Lower leg skin (tissue), 4 donors: ENCODE measurements at regions not wholly inside any gene's neighbourhood (a gene's known extent, or its start where the extent isn't known, plus 50 kb on each side); places are given as distances from the start of the nearest gene placed in this dataset.

ENCODE experiments used
- DNase-seq, 2 donors: peaks; one replicate each; pipeline ENCODE4 v3.0.0-alpha.2; 2019; ENCODE audit warnings: low spot score in 2 of 2
- H3K4me3 ChIP-seq: fragments of 200-600 bp; sonication (generic); 2 replicates; pipeline ENCODE4 v1.5.1; 2017; ENCODE audit warnings: mild to moderate bottlenecking, low read depth; ENCODE audit not compliant: poor library complexity, severe bottlenecking
- CTCF ChIP-seq, 3 donors: fragments of 450-650 bp; IDR thresholded peaks; one replicate each; pipeline ENCODE4 v1.5.1; 2016; ENCODE audit warnings: antibody characterized with exemption in 3 of 3, mild to moderate bottlenecking in 3 of 3, moderate library complexity in 2 of 3
- POLR2A ChIP-seq, 2 donors: fragments of 450-650 bp; IDR thresholded peaks; one replicate each; pipeline ENCODE4 v1.6.1; 2016 to 2017; ENCODE audit warnings: antibody characterized with exemption in 2 of 2, mild to moderate bottlenecking in 1 of 2, moderate library complexity in 1 of 2
- WGBS, 2 donors: methylation state at CpG; one replicate each; pipeline ENCODE4 v1.1.5; 2018; 5-methylcytosine and 5-hydroxymethylcytosine counted together
- intact Hi-C: fragments of 100-400 bp; cut with DNase I; formaldehyde crosslinking; loops from one replicate; pipeline ENCODE4 v1.15.0; 2023; ENCODE audit warnings: low total_unique reads

- TF ChIP-seq POLR2A (IDR thresholded peaks at IDR 0.05) (no peak), CTCF (IDR thresholded peaks at IDR 0.05) (no peak)
- no peak overlapping the region for H3K4me3 ChIP-seq
- WGBS, 2 donors = 62 to 87% methylated on average over 9 of the region's 9 CpGs
- peak in 1 of 2 donors; percentile 50 for DNase-seq
- intact Hi-C loops = no loop called here
Observed at GRCh38 chr14:94679106-94679810, 67.1 kb downstream of the SERPINA3 start.

DNA sequence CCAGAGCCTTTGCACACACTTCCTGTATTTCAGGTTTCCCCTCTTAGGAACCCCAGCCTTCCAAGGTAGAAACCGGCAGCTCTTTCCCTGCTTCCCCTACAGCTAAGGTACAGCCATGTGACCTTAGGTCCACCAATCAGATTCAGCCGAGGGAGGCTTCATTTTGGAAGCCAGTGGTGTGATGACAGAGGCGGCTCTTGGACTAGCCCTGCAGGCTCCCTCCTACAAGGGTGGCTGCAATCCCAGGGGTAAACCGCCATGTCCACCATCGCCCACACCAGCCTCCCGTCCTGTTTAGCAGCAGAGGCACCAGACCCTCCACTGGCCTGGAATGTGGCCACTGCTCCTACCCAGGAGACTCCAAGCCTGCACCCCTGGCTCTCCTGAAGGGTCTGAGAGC lies 65.6 kb downstream of the SERPINA3 start:
- 86 to 87% methylated on average over 6 of the region's 6 CpGs for WGBS, 2 donors
- H3K4me3 ChIP-seq = no peak overlapping the region
- intact Hi-C loops = no loop called here
- peak in 1 of 2 donors; percentile 32 for DNase-seq
- TF ChIP-seq CTCF (IDR thresholded peaks at IDR 0.05) (no peak), POLR2A (IDR thresholded peaks at IDR 0.05) (no peak)

GRCh38 chr14:94677213-94677612 lies 65.0 kb downstream of the SERPINA3 start:
- TF ChIP-seq POLR2A (IDR thresholded peaks at IDR 0.05) (no peak), CTCF (IDR thresholded peaks at IDR 0.05) (no peak)
- WGBS, 2 donors = 66 to 85% methylated on average over 4 of the region's 4 CpGs
- intact Hi-C loops = no loop called here
- no peak overlapping the region for H3K4me3 ChIP-seq
- no peak for DNase-seq

DNA sequence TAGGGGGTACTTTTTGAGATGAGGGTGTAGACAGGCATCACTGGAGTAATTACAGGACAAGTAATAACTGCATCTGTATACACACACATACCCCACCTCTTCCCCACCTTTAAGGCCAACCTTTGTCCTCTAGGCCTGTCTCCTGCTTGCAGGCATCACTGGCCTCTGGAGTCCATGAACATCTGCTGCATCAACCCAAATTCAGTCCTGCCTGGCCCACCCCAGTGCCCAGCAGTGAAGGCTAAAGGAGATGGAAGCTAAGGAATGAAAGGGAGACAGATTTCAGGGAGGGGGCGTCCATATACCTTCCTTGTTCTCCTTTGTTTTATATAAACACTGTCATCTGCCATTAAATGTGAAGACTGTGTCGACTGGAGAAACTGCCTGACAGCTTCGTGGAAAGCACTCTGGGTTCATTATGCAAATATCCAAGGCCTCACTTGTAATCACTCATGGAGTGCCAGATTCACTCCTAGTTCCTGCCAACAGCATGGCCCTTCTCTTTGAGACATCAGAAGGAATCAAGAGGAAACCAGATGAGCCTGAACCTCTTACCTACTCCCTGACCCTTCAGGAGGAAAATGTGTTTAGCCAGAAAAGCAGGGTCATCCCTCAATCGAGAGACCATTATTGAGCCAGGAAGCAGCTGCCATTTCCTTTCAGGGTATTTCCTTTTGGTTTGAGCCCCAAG lies 64.4 kb downstream of the SERPINA3 start:
- no peak for DNase-seq
- WGBS, 2 donors = 42 to 57% methylated on average over 4 of the region's 4 CpGs
- intact Hi-C loops = no loop called here

GRCh38 chr14:94675036-94675435 lies 62.8 kb downstream of the SERPINA3 start:
- TF ChIP-seq CTCF (IDR thresholded peaks at IDR 0.05) (no peak), POLR2A (IDR thresholded peaks at IDR 0.05) (no peak)
- intact Hi-C loops = no loop called here
- DNase-seq = no peak
- WGBS, 2 donors = 89 to 98% methylated on average over 8 of the region's 8 CpGs
- H3K4me3 ChIP-seq = no peak overlapping the region

More for the DNA sequence above, 64.4 kb downstream of the SERPINA3 start:
- no peak overlapping the region for H3K4me3 ChIP-seq
- TF ChIP-seq POLR2A (IDR thresholded peaks at IDR 0.05) (no peak), CTCF (IDR thresholded peaks at IDR 0.05) (no peak)
